A673 (cell line): ENCODE measurements at regions not wholly inside any gene's neighbourhood (a gene's known extent, or its start where the extent isn't known, plus 50 kb on each side); places are given as distances from the start of the nearest gene placed in this dataset.

ENCODE experiments used
- BruUV-seq: library from RNA; stranded (reverse); fragments of 400-500 nt; replicated peaks from 2 replicates; lab custom pipeline; 2021; lab: Mats Ljungman, UMichigan
- CTCF ChIA-PET: fragments of 300-600 bp; sonication (Branson Sonifier 250); formaldehyde crosslinking; loops from one replicate; lab custom pipeline; 2022; ENCODE audit warnings: antibody characterized with exemption; lab: Charles Lee
- POLR2A ChIA-PET: fragments of 300-600 bp; sonication (Branson Sonifier 250); formaldehyde crosslinking; loops from one replicate; lab custom pipeline; 2022; ENCODE audit warnings: antibody characterized with exemption; ENCODE audit not compliant: low non-redundant PET; lab: Charles Lee
- DNase-seq: peaks from one replicate; pipeline ENCODE4 v3.0.0-alpha.2; 2015; ENCODE audit warnings: low spot score
- H3K27ac ChIP-seq: fragments of 200-600 bp; sonication (generic); 2 replicates; pipeline ENCODE4 v1.5.1; 2016; ENCODE audit warnings: mixed run types, low read depth, mild to moderate bottlenecking, mixed read lengths, antibody characterized with exemption, low read length; ENCODE audit not compliant: poor library complexity, severe bottlenecking
- H3K27me3 ChIP-seq: fragments of 200-600 bp; sonication (generic); replicated peaks from 2 replicates; pipeline ENCODE4 v1.6.1; 2017; ENCODE audit warnings: mixed run types, low read depth, mild to moderate bottlenecking, mixed read lengths, antibody characterized with exemption, low read length; ENCODE audit not compliant: insufficient read depth, poor library complexity
- H3K36me3 ChIP-seq: fragments of 200-600 bp; sonication (generic); 2 replicates; pipeline ENCODE4 v1.6.1; 2016; ENCODE audit warnings: mixed run types, mild to moderate bottlenecking, mixed read lengths, antibody characterized with exemption, low read length; ENCODE audit not compliant: insufficient read depth, poor library complexity, severe bottlenecking
- H3K4me1 ChIP-seq: fragments of 200-600 bp; sonication (generic); 2 replicates; pipeline ENCODE4 v1.6.1; 2017; ENCODE audit warnings: mixed run types, mild to moderate bottlenecking, mixed read lengths, antibody characterized with exemption, low read length; ENCODE audit not compliant: insufficient read depth, poor library complexity, severe bottlenecking
- H3K4me3 ChIP-seq: fragments of 200-600 bp; sonication (generic); 2 replicates; pipeline ENCODE4 v1.5.1; 2016; ENCODE audit warnings: low read depth, mixed run types, mild to moderate bottlenecking, mixed read lengths, low read length; ENCODE audit not compliant: poor library complexity, severe bottlenecking
- H3K9me3 ChIP-seq: fragments of 200-600 bp; sonication (generic); 2 replicates; pipeline ENCODE4 v1.6.1; 2016; ENCODE audit warnings: mixed run types, low read depth, mild to moderate bottlenecking, mixed read lengths, antibody characterized with exemption, low read length; ENCODE audit not compliant: poor library complexity, severe bottlenecking
- EZH2 ChIP-seq: fragments of 200-600 bp; sonication (generic); IDR thresholded peaks from 2 replicates; pipeline ENCODE4 v1.6.1; 2017; ENCODE audit warnings: borderline replicate concordance, low read depth, mild to moderate bottlenecking, mixed read lengths, antibody characterized with exemption, low read length; ENCODE audit not compliant: poor library complexity, severe bottlenecking
- intact Hi-C: fragments of 100-400 bp; cut with micrococcal nuclease; formaldehyde crosslinking; loops from one replicate; pipeline ENCODE4 v1.10.0; 2022; ENCODE audit not compliant: unreplicated experiment
- TF ChIP-seq, protein P1 (sequence below): fragments of 300-800, 200-600 bp; sonication (generic); conservative IDR thresholded peaks from 2 replicates; pipeline ENCODE4 v1.5.1; 2017; ENCODE audit warnings: low read depth, mild to moderate bottlenecking, antibody characterized with exemption, low read length, moderate library complexity, mixed read lengths

DNA sequence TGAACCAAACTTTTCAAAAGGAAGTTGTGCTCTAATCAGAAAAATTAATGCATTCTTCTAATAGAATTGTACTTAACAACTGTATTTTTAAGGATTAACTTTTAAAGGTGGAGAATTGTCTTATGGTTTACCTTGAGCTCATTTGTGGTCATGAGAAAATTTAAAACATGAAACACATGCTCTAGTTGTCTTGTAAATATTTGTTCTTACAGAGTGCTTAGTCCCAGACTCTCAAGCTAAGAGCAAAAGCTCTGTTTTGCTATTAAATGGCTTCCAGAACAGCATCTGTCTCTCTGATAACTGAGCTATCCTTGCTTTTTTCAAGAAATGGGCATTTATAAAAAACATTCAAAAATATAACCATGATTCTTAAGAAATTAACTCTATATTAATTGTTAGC is 512.2 kb upstream of the SYNCRIP start:
- POLR2A ChIA-PET, result no interaction called here
- intact Hi-C loops, result no loop called here
- H3K9me3 ChIP-seq, result no peaks in the 10 kb centered on the region
- no peaks in the 10 kb centered on the region for H3K27me3 ChIP-seq
- no peak for DNase-seq
- TF ChIP-seq EZH2, result no peak
- TF ChIP-seq, protein P1, sequence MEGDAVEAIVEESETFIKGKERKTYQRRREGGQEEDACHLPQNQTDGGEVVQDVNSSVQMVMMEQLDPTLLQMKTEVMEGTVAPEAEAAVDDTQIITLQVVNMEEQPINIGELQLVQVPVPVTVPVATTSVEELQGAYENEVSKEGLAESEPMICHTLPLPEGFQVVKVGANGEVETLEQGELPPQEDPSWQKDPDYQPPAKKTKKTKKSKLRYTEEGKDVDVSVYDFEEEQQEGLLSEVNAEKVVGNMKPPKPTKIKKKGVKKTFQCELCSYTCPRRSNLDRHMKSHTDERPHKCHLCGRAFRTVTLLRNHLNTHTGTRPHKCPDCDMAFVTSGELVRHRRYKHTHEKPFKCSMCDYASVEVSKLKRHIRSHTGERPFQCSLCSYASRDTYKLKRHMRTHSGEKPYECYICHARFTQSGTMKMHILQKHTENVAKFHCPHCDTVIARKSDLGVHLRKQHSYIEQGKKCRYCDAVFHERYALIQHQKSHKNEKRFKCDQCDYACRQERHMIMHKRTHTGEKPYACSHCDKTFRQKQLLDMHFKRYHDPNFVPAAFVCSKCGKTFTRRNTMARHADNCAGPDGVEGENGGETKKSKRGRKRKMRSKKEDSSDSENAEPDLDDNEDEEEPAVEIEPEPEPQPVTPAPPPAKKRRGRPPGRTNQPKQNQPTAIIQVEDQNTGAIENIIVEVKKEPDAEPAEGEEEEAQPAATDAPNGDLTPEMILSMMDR, result no peak
- no peaks in the 10 kb centered on the region for H3K4me1 ChIP-seq
- no peak overlapping the region for H3K4me3 ChIP-seq
- BruUV-seq, result no TSS peak
- no peak overlapping the region for H3K27ac ChIP-seq
- no peaks in the 10 kb centered on the region for H3K36me3 ChIP-seq
- CTCF ChIA-PET, result no interaction called here

DNA sequence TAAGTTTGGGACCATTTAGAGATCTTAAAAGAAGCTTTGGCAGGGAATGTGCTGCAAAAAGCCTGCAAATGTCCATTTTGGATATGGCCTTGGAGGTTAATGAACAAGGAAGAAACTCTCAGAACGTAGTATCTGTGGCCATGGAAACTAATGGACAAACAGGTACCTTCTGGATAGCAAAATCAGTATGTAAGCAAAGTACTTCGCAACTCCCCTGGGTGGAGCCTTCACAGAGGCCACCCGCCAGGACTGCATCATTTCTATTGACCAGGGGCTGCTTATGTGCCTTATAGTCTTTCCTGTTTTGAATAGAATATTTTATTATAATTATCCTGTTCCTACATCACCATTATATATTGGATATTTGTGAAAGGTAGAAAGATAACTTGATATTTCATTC is 510.8 kb upstream of the SYNCRIP start:
- DNase-seq, result no peak
- CTCF ChIA-PET, result no interaction called here
- H3K27me3 ChIP-seq, result no peaks in the 10 kb centered on the region
- H3K9me3 ChIP-seq, result no peaks in the 10 kb centered on the region
- H3K27ac ChIP-seq, result no peak overlapping the region
- H3K36me3 ChIP-seq, result no peaks in the 10 kb centered on the region
- TF ChIP-seq, protein P1, result no peak
- TF ChIP-seq EZH2, result no peak
- H3K4me3 ChIP-seq, result no peak overlapping the region
- H3K4me1 ChIP-seq, result no peaks in the 10 kb centered on the region
- no TSS peak for BruUV-seq
- intact Hi-C loops, result no loop called here
- POLR2A ChIA-PET, result no interaction called here

DNA sequence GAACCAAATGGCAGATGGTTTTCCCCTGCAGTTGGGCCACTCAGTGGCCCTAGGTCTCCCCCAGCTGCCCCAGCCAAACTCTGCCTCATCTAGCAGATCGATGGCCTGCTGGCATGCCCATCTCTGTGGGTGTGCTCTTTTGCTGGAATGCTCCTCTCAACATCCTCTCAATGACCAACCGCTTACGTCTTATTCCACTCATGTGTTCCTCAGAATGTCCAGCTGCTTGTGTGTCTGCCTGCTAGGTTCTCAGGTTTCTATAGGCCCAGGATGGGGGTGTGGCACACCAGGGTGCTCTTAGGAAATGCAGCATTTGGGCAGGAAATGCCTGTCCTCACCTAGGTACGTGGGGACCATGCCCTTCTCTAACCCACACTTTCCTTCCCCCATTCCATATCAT is 509.9 kb upstream of the SYNCRIP start:
- Histone ChIP-seq H3K9me3 (no peaks in the 10 kb centered on the region), H3K27me3 (no peaks in the 10 kb centered on the region), H3K27ac (no peak overlapping the region), H3K36me3 (no peaks in the 10 kb centered on the region), H3K4me3 (no peak overlapping the region), H3K4me1 (no peaks in the 10 kb centered on the region)
- no peak for TF ChIP-seq EZH2
- TF ChIP-seq, protein P1, result no peak
- BruUV-seq, result no TSS peak
- intact Hi-C loops, result no loop called here
- no peak for DNase-seq
- ChIA-PET POLR2A (no interaction called here), CTCF (no interaction called here)
